KMS-11 (cell line): ENCODE measurements at regions not wholly inside any gene's neighbourhood (a gene's known extent, or its start where the extent isn't known, plus 50 kb on each side); places are given as distances from the start of the nearest gene placed in this dataset.

Source experiments
- H2AFZ ChIP-seq: fragments of 200-600 bp; sonication (generic); 2 replicates; pipeline ENCODE4 v1.6.1; 2016; ENCODE audit warnings: antibody characterized with exemption, mixed run types, low read depth
- H3K27ac ChIP-seq: fragments of 200-600 bp; sonication (generic); 2 replicates; pipeline ENCODE4 v1.6.1; 2016; ENCODE audit warnings: mild to moderate bottlenecking, mixed run types
- H3K27me3 ChIP-seq: fragments of 200-600 bp; sonication (generic); 2 replicates; pipeline ENCODE4 v1.6.1; 2017; ENCODE audit warnings: mild to moderate bottlenecking, low read depth, mixed run types, moderate library complexity; ENCODE audit not compliant: insufficient read depth
- H3K36me3 ChIP-seq: fragments of 200-600 bp; sonication (generic); 2 replicates; pipeline ENCODE4 v1.6.1; 2017; ENCODE audit warnings: mild to moderate bottlenecking, mixed run types; ENCODE audit not compliant: insufficient read depth
- H3K4me1 ChIP-seq: fragments of 200-600 bp; sonication (generic); 2 replicates; pipeline ENCODE4 v1.6.1; 2016; ENCODE audit warnings: mild to moderate bottlenecking, low read depth, mixed run types; ENCODE audit not compliant: poor library complexity, severe bottlenecking
- H3K4me2 ChIP-seq: fragments of 200-600 bp; sonication (generic); 2 replicates; pipeline ENCODE4 v1.7.0; 2016; ENCODE audit warnings: mild to moderate bottlenecking, mixed run types
- H3K4me3 ChIP-seq: fragments of 200-600 bp; sonication (generic); IDR thresholded peaks from 2 replicates; pipeline ENCODE4 v1.6.1; 2017; ENCODE audit warnings: low read depth, low read length, mixed read lengths; ENCODE audit not compliant: insufficient read depth
- H3K79me2 ChIP-seq: fragments of 200-600 bp; sonication (generic); 2 replicates; pipeline ENCODE4 v1.6.1; 2016; ENCODE audit warnings: low read depth, mixed run types; ENCODE audit not compliant: insufficient read depth
- H3K9ac ChIP-seq: fragments of 200-600 bp; sonication (generic); 2 replicates; pipeline ENCODE4 v1.6.1; 2016; ENCODE audit warnings: mild to moderate bottlenecking, mixed run types
- H4K20me1 ChIP-seq: fragments of 200-600 bp; sonication (generic); 2 replicates; pipeline ENCODE4 v1.6.1; 2016; ENCODE audit warnings: mild to moderate bottlenecking, mixed run types; ENCODE audit not compliant: insufficient read depth
- CTCF ChIP-seq: fragments of 200-600 bp; sonication (generic); conservative IDR thresholded peaks from 2 replicates; pipeline ENCODE4 v1.6.1; 2017; ENCODE audit warnings: low read depth, mild to moderate bottlenecking, antibody characterized with exemption, low read length, moderate library complexity, mixed read lengths

- no peak overlapping the region for H3K4me3 ChIP-seq
- H3K4me1 ChIP-seq: no peaks in the 10 kb centered on the region
- no peaks in the 10 kb centered on the region for H3K27me3 ChIP-seq
- no peak overlapping the region for H2AFZ ChIP-seq
- H3K9ac ChIP-seq: no peak overlapping the region
- H4K20me1 ChIP-seq: no peaks in the 10 kb centered on the region
- H3K36me3 ChIP-seq: no peaks in the 10 kb centered on the region
- H3K79me2 ChIP-seq: no peaks in the 10 kb centered on the region
- no peak overlapping the region for H3K4me2 ChIP-seq
- no peak overlapping the region for H3K27ac ChIP-seq
- no peak for TF ChIP-seq CTCF
These were observed 73.5 kb upstream of the CACNA2D1 start for GRCh38 chr7:82517050-82517449.

- Histone ChIP-seq H2AFZ (no peak overlapping the region), H3K4me3 (no peak overlapping the region), H3K27ac (no peak overlapping the region), H3K9ac (no peak overlapping the region), H3K4me1 (no peaks in the 10 kb centered on the region), H3K4me2 (no peak overlapping the region), H4K20me1 (no peaks in the 10 kb centered on the region), H3K36me3 (no peaks in the 10 kb centered on the region), H3K27me3 (no peaks in the 10 kb centered on the region), H3K79me2 (no peaks in the 10 kb centered on the region)
- no peak for TF ChIP-seq CTCF
These were observed 68.0 kb upstream of the CACNA2D1 start for GRCh38 chr7:82511542-82511941.

GRCh38 chr7:82507976-82508677, 64.5 kb upstream of the CACNA2D1 start:
- H3K27ac ChIP-seq: no peak overlapping the region
- no peaks in the 10 kb centered on the region for H3K36me3 ChIP-seq
- no peaks in the 10 kb centered on the region for H3K79me2 ChIP-seq
- no peak overlapping the region for H2AFZ ChIP-seq
- no peak for TF ChIP-seq CTCF
- no peaks in the 10 kb centered on the region for H3K27me3 ChIP-seq
- no peak overlapping the region for H3K9ac ChIP-seq
- no peak overlapping the region for H3K4me3 ChIP-seq
- no peaks in the 10 kb centered on the region for H3K4me1 ChIP-seq
- no peaks in the 10 kb centered on the region for H4K20me1 ChIP-seq
- no peak overlapping the region for H3K4me2 ChIP-seq

- H3K4me2 ChIP-seq: no peak overlapping the region
- no peak for TF ChIP-seq CTCF
- no peak overlapping the region; the same call in 1 of the 2 replicates for H2AFZ ChIP-seq
These were observed 63.9 kb upstream of the CACNA2D1 start for GRCh38 chr7:82507365-82507975.

More at GRCh38 chr7:82507365-82507975, 63.9 kb upstream of the CACNA2D1 start:
- no peaks in the 10 kb centered on the region for H3K36me3 ChIP-seq
- no peak overlapping the region for H3K9ac ChIP-seq
- H3K27me3 ChIP-seq: no peaks in the 10 kb centered on the region
- no peaks in the 10 kb centered on the region for H4K20me1 ChIP-seq
- H3K4me3 ChIP-seq: no peak overlapping the region
- no peaks in the 10 kb centered on the region for H3K4me1 ChIP-seq
- no peaks in the 10 kb centered on the region for H3K79me2 ChIP-seq
- no peak overlapping the region for H3K27ac ChIP-seq
